Gastroesophageal sphincter (tissue), 4 donors: ENCODE measurements at regions not wholly inside any gene's neighbourhood (a gene's known extent, or its start where the extent isn't known, plus 50 kb on each side); places are given as distances from the start of the nearest gene placed in this dataset.

Source experiments
- ATAC-seq: fragments of 150-250 bp; one replicate; pipeline ENCODE4 v1.9.1; 2016; ENCODE audit warnings: mild to moderate bottlenecking, moderate library complexity
- H3K27ac ChIP-seq, 4 donors: fragments of 200-600 bp; sonication (generic) in 3 of 4; 1 replicate in 3 of 4; 2 replicates in 1 of 4; pipeline ENCODE4 v1.5.1; 2016 to 2019
- H3K27me3 ChIP-seq: fragments of 200-600 bp; sonication (generic); one replicate; pipeline ENCODE4 v1.5.1; 2019
- H3K36me3 ChIP-seq, 2 donors: fragments of 200-600 bp; sonication (generic); one replicate each; pipeline ENCODE4 v1.5.1; 2019; ENCODE audit warnings: control low read depth in 1 of 2
- H3K4me1 ChIP-seq, 3 donors: fragments of 200-600 bp; sonication (generic); 1 replicate in 2 of 3; 2 replicates in 1 of 3; pipeline ENCODE4 v1.5.1; 2016 to 2019; ENCODE audit warnings: control low read depth in 2 of 3
- H3K4me3 ChIP-seq, 2 donors: fragments of 200-600 bp; sonication (generic); one replicate each; pipeline ENCODE4 v1.5.1; 2019; ENCODE audit warnings: mild to moderate bottlenecking in 1 of 2, moderate library complexity in 1 of 2
- H3K9me3 ChIP-seq, 3 donors: fragments of 200-600 bp; sonication (generic); one replicate each; pipeline ENCODE4 v1.5.1; 2017 to 2019; ENCODE audit warnings: control low read depth in 2 of 3
- EP300 ChIP-seq: sonication (generic); formaldehyde crosslinking; IDR thresholded peaks from one replicate; pipeline ENCODE4 v1.6.1; 2017; ENCODE audit warnings: antibody characterized with exemption, mild to moderate bottlenecking
- POLR2A ChIP-seq, 2 donors: fragments of 450-650 bp; IDR thresholded peaks; one replicate each; pipeline ENCODE4 v1.6.1; 2017; ENCODE audit warnings: antibody characterized with exemption in 2 of 2, mild to moderate bottlenecking in 2 of 2, moderate library complexity in 1 of 2
- POLR2AphosphoS5 ChIP-seq: sonication (generic); formaldehyde crosslinking; IDR thresholded peaks from one replicate; pipeline ENCODE4 v1.6.1; 2017; ENCODE audit warnings: antibody characterized with exemption
- WGBS, 2 donors: methylation state at CpG; one replicate each; pipeline ENCODE4 v1.1.5; 2018; ENCODE audit warnings: low coverage in 1 of 2; 5-methylcytosine and 5-hydroxymethylcytosine counted together
- TF ChIP-seq, protein P1 (sequence below), 4 experiments: fragments of 200-600 bp in 2 of 4; fragments of 450-650 bp in 2 of 4; sonication (generic) in 1 of 4; IDR thresholded peaks; one replicate each; pipeline ENCODE4 v1.5.1; 2017 to 2019; ENCODE audit warnings: antibody characterized with exemption in 4 of 4, mild to moderate bottlenecking in 2 of 4, moderate library complexity in 2 of 4

DNA sequence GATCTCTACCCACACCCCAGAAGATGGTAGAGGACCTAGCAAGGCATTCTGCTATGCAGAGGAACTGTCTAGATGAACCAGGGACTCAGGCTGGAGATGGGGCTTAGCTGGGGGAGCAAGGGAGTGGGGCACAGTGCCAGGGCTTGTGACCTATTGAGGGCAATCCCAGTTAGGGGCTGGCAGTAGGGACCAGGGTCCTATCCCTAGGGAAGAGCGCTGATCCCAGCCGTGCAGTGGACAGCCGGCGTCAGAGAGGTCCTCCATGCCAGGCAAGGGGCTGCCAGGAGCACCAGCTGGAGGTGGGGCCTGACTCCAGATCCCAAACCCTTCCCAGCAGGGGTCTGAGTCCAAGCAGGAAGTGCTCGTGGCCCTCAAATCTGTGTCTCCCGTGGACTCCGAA lies 52.7 kb upstream of the NEURL1B start:
- H3K9me3 ChIP-seq: no peaks in the 10 kb centered on the region
- TF ChIP-seq POLR2AphosphoS5 (no peak), EP300 (no peak), POLR2A (IDR thresholded peaks at IDR 0.05) (no peak)
- TF ChIP-seq, protein P1, sequence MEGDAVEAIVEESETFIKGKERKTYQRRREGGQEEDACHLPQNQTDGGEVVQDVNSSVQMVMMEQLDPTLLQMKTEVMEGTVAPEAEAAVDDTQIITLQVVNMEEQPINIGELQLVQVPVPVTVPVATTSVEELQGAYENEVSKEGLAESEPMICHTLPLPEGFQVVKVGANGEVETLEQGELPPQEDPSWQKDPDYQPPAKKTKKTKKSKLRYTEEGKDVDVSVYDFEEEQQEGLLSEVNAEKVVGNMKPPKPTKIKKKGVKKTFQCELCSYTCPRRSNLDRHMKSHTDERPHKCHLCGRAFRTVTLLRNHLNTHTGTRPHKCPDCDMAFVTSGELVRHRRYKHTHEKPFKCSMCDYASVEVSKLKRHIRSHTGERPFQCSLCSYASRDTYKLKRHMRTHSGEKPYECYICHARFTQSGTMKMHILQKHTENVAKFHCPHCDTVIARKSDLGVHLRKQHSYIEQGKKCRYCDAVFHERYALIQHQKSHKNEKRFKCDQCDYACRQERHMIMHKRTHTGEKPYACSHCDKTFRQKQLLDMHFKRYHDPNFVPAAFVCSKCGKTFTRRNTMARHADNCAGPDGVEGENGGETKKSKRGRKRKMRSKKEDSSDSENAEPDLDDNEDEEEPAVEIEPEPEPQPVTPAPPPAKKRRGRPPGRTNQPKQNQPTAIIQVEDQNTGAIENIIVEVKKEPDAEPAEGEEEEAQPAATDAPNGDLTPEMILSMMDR (IDR thresholded peaks at IDR 0.05): no peak
- 95 to 100% methylated on average over 2 to 7 of the region's 7 CpGs for WGBS, 2 donors
- H3K27ac ChIP-seq: no peak overlapping the region
- ATAC-seq: no peak
- H3K4me3 ChIP-seq: no peak overlapping the region
- H3K4me1 ChIP-seq: peaks cover 0 to 38% (median 9%) of the 10 kb centered on the region in 3 donors
- no peaks in the 10 kb centered on the region for H3K36me3 ChIP-seq
- no peaks in the 10 kb centered on the region for H3K27me3 ChIP-seq

DNA sequence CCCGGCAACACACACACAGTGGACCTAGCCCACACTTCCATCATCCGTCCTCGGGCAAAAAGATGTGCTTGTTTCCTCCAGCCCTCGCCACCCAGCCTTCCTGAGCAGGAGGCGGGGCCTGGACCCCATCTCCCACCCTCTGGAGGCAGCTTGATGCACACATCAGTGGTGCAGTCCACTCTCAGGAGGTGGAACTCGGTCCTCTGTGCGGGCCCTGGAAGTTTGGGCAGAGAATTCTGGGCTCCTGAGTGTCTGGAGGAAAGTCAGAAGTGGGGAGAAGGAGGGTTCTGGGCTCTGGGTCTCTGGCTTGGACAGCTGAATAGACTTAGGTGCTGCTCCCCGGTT lies 54.0 kb upstream of the NEURL1B start:
- Histone ChIP-seq H3K27me3 (no peaks in the 10 kb centered on the region), H3K9me3 (no peaks in the 10 kb centered on the region), H3K36me3 (no peaks in the 10 kb centered on the region), H3K4me1 (peaks cover 0 to 47% (median 9%) of the 10 kb centered on the region in 3 donors), H3K4me3 (no peak overlapping the region), H3K27ac (peak overlapping the region in 3 of 4 donors; percentile 42 to 70 (median 45))
- TF ChIP-seq, protein P1 (IDR thresholded peaks at IDR 0.05): no peak
- TF ChIP-seq EP300: no peak
- no peak for TF ChIP-seq POLR2A (IDR thresholded peaks at IDR 0.05)
- TF ChIP-seq POLR2AphosphoS5: no peak
- 62% methylated on average over 3 of the region's 8 CpGs; no CpG with 5 or more reads in 1 of the 2 donors for WGBS, 2 donors
- no peak for ATAC-seq

DNA sequence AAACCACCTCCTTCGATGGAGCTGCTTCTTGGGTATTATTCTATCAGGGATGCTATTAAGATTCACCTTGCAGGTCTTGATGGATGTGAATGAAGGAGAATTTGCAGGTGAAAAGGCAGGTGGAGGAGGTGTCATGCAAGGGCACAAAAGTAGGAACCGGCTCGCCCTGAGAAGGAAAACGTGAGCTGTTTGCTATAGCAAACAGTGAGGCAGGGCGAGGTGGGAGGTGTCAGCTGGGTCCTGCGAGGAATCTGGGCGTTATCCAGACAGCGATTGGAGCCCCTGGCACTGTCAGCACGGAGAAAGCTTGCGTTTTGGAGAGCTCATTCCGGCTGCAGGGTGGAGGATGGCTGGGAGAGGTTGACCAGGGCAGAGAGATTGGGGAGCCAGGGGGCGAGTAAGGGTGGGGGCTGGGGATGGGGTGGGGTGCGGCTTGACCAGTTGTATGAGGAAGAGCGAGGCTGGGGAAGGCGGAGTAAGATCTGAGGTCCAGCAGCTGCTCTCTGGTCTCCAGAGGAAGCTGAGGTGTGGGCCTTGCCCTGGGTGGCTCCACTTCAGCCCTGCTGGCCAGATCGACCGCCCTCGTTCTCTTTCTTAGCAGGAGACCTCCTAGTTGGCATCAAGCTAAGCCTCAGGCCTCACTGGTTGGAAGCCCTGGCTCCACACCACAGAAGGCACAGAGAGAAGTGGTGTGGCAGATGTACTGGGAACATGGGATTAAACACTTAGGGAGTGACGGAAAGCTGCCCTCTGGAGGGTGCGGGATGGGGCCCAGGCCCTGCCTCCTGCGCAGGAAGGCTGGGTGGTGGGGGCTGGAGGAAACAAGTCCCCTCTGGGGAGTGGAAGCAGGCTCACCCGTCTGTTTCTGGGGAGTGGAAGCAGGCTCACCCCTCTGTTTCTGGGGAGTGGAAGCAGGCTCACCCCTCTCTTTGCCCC lies 54.7 kb upstream of the NEURL1B start:
- Histone ChIP-seq H3K9me3 (no peaks in the 10 kb centered on the region), H3K4me3 (no peak overlapping the region), H3K4me1 (peaks cover 0 to 47% (median 10%) of the 10 kb centered on the region in 3 donors), H3K27me3 (no peaks in the 10 kb centered on the region), H3K36me3 (no peaks in the 10 kb centered on the region), H3K27ac (peak overlapping the region in 3 of 4 donors; percentile 42 to 70 (median 45))
- no peak for TF ChIP-seq EP300
- TF ChIP-seq POLR2AphosphoS5: no peak
- TF ChIP-seq POLR2A (IDR thresholded peaks at IDR 0.05): no peak
- TF ChIP-seq, protein P1 (IDR thresholded peaks at IDR 0.05): no peak
- ATAC-seq: no peak
- 49 to 59% methylated on average over 9 to 15 of the region's 22 CpGs for WGBS, 2 donors

DNA sequence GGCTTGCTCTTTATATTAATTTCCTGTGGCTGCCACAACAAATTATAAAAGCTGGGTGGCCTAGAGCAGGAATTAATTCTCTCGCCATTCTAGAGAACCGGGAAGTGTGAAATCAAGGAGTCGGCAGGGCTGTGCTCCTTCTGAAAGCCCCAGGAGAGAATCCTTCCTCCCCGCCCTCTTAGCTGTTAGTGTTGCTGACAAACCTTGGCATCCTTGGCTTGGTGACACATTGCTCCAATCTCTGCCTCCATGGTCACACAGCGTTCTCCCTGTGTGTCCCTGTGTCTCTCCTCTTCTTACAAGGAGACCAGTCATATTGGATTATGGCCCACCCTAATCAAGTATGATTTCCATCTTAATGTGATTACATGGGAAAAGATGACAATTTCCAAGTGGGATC lies 55.9 kb upstream of the NEURL1B start:
- H3K9me3 ChIP-seq: no peaks in the 10 kb centered on the region
- no peaks in the 10 kb centered on the region for H3K27me3 ChIP-seq
- 63% methylated on average over 3 of the region's 5 CpGs; no CpG with 5 or more reads in 1 of the 2 donors for WGBS, 2 donors
- TF ChIP-seq, protein P1 (IDR thresholded peaks at IDR 0.05): no peak
- TF ChIP-seq EP300: no peak
- TF ChIP-seq POLR2A (IDR thresholded peaks at IDR 0.05): no peak
- no peak for TF ChIP-seq POLR2AphosphoS5
- peak; percentile 35 for ATAC-seq
- H3K27ac ChIP-seq: peak overlapping the region in 3 of 4 donors; percentile 78 to 82 (median 78)
- peaks cover 0 to 47% (median 12%) of the 10 kb centered on the region in 3 donors for H3K4me1 ChIP-seq
- H3K4me3 ChIP-seq: no peak overlapping the region
- H3K36me3 ChIP-seq: no peaks in the 10 kb centered on the region

DNA sequence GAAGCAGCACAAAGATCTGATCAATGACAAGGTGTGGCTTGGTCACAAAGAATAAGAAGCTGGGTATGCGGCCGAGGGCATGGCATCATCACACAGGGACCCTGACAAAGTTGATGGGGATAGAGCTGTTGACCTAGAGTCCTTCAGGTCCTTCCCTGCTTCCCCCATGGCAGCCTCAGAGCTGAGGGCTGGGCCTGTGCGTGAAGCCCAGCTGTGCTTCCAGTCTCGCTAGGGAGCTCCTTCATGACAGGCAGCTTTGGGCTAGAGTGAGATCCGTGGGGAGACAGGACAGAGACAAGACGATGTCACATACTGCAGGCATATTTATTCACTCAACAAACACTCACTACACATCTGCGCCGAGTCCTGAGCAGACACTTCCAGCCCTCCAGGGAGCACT lies 56.4 kb upstream of the NEURL1B start:
- peaks cover 0 to 47% (median 12%) of the 10 kb centered on the region in 3 donors for H3K4me1 ChIP-seq
- no peak overlapping the region for H3K4me3 ChIP-seq
- no peaks in the 10 kb centered on the region for H3K9me3 ChIP-seq
- H3K36me3 ChIP-seq: no peaks in the 10 kb centered on the region
- ATAC-seq: no peak
- TF ChIP-seq POLR2AphosphoS5 (no peak), EP300 (no peak), POLR2A (IDR thresholded peaks at IDR 0.05) (no peak)
- TF ChIP-seq, protein P1 (IDR thresholded peaks at IDR 0.05): no peak
- peak overlapping the region in 3 of 4 donors; percentile 78 to 82 (median 78) for H3K27ac ChIP-seq
- WGBS, 2 donors: 47 to 60% methylated on average over 3 of the region's 8 CpGs
- no peaks in the 10 kb centered on the region for H3K27me3 ChIP-seq
